Endothelial cell of umbilical vein (primary cell): ENCODE measurements at regions not wholly inside any gene's neighbourhood (a gene's known extent, or its start where the extent isn't known, plus 50 kb on each side); places are given as distances from the start of the nearest gene placed in this dataset.

Experiments
- BruUV-seq: library from RNA; stranded (reverse); fragments of 400-500 nt; replicated peaks from 2 replicates; lab custom pipeline; 2021; lab: Mats Ljungman, UMichigan
- CTCF ChIA-PET: fragments of 300-600, 350-600 bp; sonication (Branson Sonifier 250); formaldehyde crosslinking; loops from one replicate; lab custom pipeline; 2021; ENCODE audit warnings: antibody characterized with exemption, inconsistent platforms; lab: Charles Lee
- POLR2A ChIA-PET: fragments of 300-600, 350-600 bp; sonication (Branson Sonifier 250); formaldehyde crosslinking; loops from one replicate; lab custom pipeline; 2021; ENCODE audit warnings: antibody characterized with exemption, inconsistent platforms; lab: Charles Lee
- DNase-seq: peaks from one replicate; pipeline ENCODE4 v3.0.0-alpha.2; 2011; ENCODE audit warnings: low read depth, low spot score
- FAIRE-seq: peaks from 2 replicates; lab custom pipeline; 2011; peaks lifted over from hg19 to GRCh38; lab: Jason Lieb, UNC
- H2AFZ ChIP-seq: 2 replicates; pipeline ENCODE4 v1.6.0; 2012; ENCODE audit warnings: low read depth, low read length, control low read depth, inconsistent platforms
- H3K27ac ChIP-seq: 2 replicates; pipeline ENCODE4 v1.5.1; 2011; ENCODE audit warnings: low read depth, mild to moderate bottlenecking, control low read depth, low read length, moderate library complexity; ENCODE audit not compliant: insufficient read depth
- H3K27me3 ChIP-seq, 2 experiments: 2 replicates each; pipeline versions ENCODE4 v1.6.0 to v1.6.1; 2011; ENCODE audit warnings: low read length in 2 of 2, mixed read lengths in 1 of 2; ENCODE audit not compliant: control insufficient read depth in 2 of 2, insufficient read depth in 2 of 2
- H3K36me3 ChIP-seq, 2 experiments: 2 replicates in 1 of 2; 3 replicates in 1 of 2; pipeline ENCODE4 v1.5.1; 2011; ENCODE audit warnings: low read length in 2 of 2, mild to moderate bottlenecking in 1 of 2, moderate library complexity in 1 of 2; ENCODE audit not compliant: control insufficient read depth in 2 of 2, insufficient read depth in 2 of 2; ENCODE audit errors: extremely low read depth in 1 of 2
- H3K4me1 ChIP-seq: 3 replicates; pipeline ENCODE4 v1.5.1; 2011; ENCODE audit warnings: mild to moderate bottlenecking, low read length; ENCODE audit not compliant: control insufficient read depth, insufficient read depth; ENCODE audit errors: extremely low read depth
- H3K4me2 ChIP-seq: 2 replicates; pipeline ENCODE4 v1.6.1; 2011; ENCODE audit warnings: low read length, control low read depth, mixed read lengths; ENCODE audit not compliant: insufficient read depth
- H3K4me3 ChIP-seq, 3 experiments: fragments of 200-600 bp in 1 of 3; sonication (generic), shearing (Covaris generic) in 1 of 3; replicated peaks in 1 of 3; 2 replicates each; pipeline ENCODE4 v1.5.1; 2011 to 2016; ENCODE audit warnings: control low read depth in 3 of 3, low read length in 3 of 3, mild to moderate bottlenecking in 2 of 3, inconsistent platforms in 1 of 3, low read depth in 1 of 3, moderate library complexity in 1 of 3; ENCODE audit not compliant: insufficient read depth in 1 of 3
- H3K79me2 ChIP-seq: 2 replicates; pipeline ENCODE4 v1.6.0; 2012; ENCODE audit warnings: low read length, inconsistent platforms; ENCODE audit not compliant: control insufficient read depth, insufficient read depth
- H3K9ac ChIP-seq: replicated peaks from 2 replicates; pipeline ENCODE3; 2011; ENCODE audit warnings: low read length, control low read depth; ENCODE audit not compliant: insufficient read depth; ENCODE audit errors: extremely low read depth
- H3K9me1 ChIP-seq: replicated peaks from 3 replicates; pipeline ENCODE4 v1.6.0; 2011; ENCODE audit warnings: mild to moderate bottlenecking, low read length; ENCODE audit not compliant: control insufficient read depth, insufficient read depth; ENCODE audit errors: extremely low read depth
- H3K9me3 ChIP-seq: replicated peaks from 2 replicates; pipeline ENCODE4 v1.5.1; 2012; ENCODE audit warnings: low read length, inconsistent platforms; ENCODE audit not compliant: control insufficient read depth, insufficient read depth
- H4K20me1 ChIP-seq: replicated peaks from 2 replicates; pipeline ENCODE3; 2011; ENCODE audit warnings: mild to moderate bottlenecking, low read length; ENCODE audit not compliant: control insufficient read depth, insufficient read depth; ENCODE audit errors: extremely low read depth
- CTCF ChIP-seq, 2 donors: IDR thresholded peaks; 1 replicate in 1 of 2; 2 replicates in 1 of 2; pipeline ENCODE4 v1.5.1; 2011; ENCODE audit warnings: low read length in 2 of 2, mild to moderate bottlenecking in 2 of 2, moderate library complexity in 2 of 2, control low read depth in 1 of 2, inconsistent platforms in 1 of 2, low read depth in 1 of 2; ENCODE audit not compliant: insufficient read depth in 1 of 2; ENCODE audit errors: extremely low read depth in 1 of 2
- EZH2 ChIP-seq: IDR thresholded peaks from 2 replicates; pipeline ENCODE4 v1.6.1; 2012; ENCODE audit warnings: borderline replicate concordance, low read depth, mild to moderate bottlenecking, moderate library complexity, low read length, inconsistent platforms; ENCODE audit not compliant: severe bottlenecking
- FOS ChIP-seq: IDR thresholded peaks from 2 replicates; pipeline ENCODE4 v1.6.1; 2011; ENCODE audit warnings: mild to moderate bottlenecking, low read length, moderate library complexity, borderline replicate concordance; ENCODE audit not compliant: insufficient read depth
- GATA2 ChIP-seq: IDR thresholded peaks from 2 replicates; pipeline ENCODE4 v1.7.0; 2011; ENCODE audit warnings: low read depth, mild to moderate bottlenecking, moderate library complexity, mixed read lengths, low read length; ENCODE audit not compliant: insufficient read length, insufficient read depth
- JUN ChIP-seq: IDR thresholded peaks from 2 replicates; pipeline ENCODE4 v1.6.1; 2011; ENCODE audit warnings: borderline replicate concordance, low read depth; ENCODE audit not compliant: insufficient read length, insufficient read depth
- MAX ChIP-seq: IDR thresholded peaks from 2 replicates; pipeline ENCODE4 v1.6.1; 2011; ENCODE audit not compliant: insufficient read depth, insufficient read length
- MYC ChIP-seq: IDR thresholded peaks from one replicate; pipeline ENCODE4 v1.6.1; 2011; ENCODE audit warnings: mild to moderate bottlenecking, low read depth, low read length
- POLR2A ChIP-seq: IDR thresholded peaks from 2 replicates; pipeline ENCODE4 v1.6.1; 2012; ENCODE audit warnings: low read depth, mild to moderate bottlenecking, control low read depth, low read length
- POLR2AphosphoS5 ChIP-seq: IDR thresholded peaks from 2 replicates; pipeline ENCODE4 v1.6.1; 2012; ENCODE audit warnings: low read depth, mild to moderate bottlenecking, control low read depth, low read length, moderate library complexity; ENCODE audit not compliant: insufficient read depth
- dilution Hi-C: fragments of 300-500 bp; cut with MboI; formaldehyde crosslinking; loops from one replicate; pipeline ENCODE4 v1.15.0; 2019; ENCODE audit warnings: low sequenced_read_pairs; ENCODE audit not compliant: extremely low pct_ligation_motif_present
- intact Hi-C: fragments of 100-400 bp; cut with micrococcal nuclease; formaldehyde crosslinking; loops from one replicate; pipeline ENCODE4 v1.10.0; 2022

DNA sequence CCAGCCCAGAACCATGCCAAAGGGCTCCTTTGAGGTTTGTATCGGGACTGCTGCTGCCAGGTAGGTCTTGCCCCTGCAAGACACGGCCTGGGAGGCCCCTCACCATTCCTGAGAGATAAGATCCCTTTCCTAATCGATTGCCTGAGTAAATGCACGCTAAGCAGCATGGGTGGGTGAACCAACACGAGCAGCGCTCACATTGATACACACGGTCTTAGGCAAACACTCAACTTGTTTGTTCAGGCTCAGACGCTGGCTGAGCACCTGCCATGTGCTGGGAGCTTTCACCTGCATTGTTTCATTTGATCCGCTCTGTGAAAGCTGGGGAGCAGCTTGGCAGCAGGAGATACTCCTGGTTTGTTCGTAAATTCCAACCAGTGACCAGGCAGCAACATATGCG lies 76.9 kb upstream of the NEURL1B start:
- POLR2A ChIA-PET = no interaction called here
- TF ChIP-seq MAX (no peak), FOS (no peak), MYC (no peak), GATA2 (no peak), EZH2 (no peak), JUN (no peak), POLR2A (no peak), CTCF (IDR thresholded peaks at IDR 0.05; ENCODE audit: extremely low read depth in 1 of 2, insufficient read depth in 1 of 2, low read depth in 1 of 2, low read length in 2 of 2) (no peak), POLR2AphosphoS5 (no peak)
- no TSS peak for BruUV-seq
- Histone ChIP-seq H3K4me1 (no peaks in the 10 kb centered on the region), H3K4me2 (no peak overlapping the region), H3K27ac (no peak overlapping the region), H3K4me3 (no peak overlapping the region), H3K27me3 (peaks cover 0 to 3% of the 10 kb centered on the region in 2 experiments), H3K9me1 (no peaks in the 10 kb centered on the region), H3K9me3 (no peaks in the 10 kb centered on the region), H4K20me1 (no peaks in the 10 kb centered on the region), H3K79me2 (no peaks in the 10 kb centered on the region), H3K9ac (no peak overlapping the region), H2AFZ (no peak overlapping the region), H3K36me3 (no peaks in the 10 kb centered on the region)
- FAIRE-seq = no peak
- dilution Hi-C loops (no loop called here), intact Hi-C loops (no loop called here)
- no peak for DNase-seq
- CTCF ChIA-PET = no interaction called here
